NCI-H774 (cell line): ENCODE measurements at regions not wholly inside any gene's neighbourhood (a gene's known extent, or its start where the extent isn't known, plus 50 kb on each side); places are given as distances from the start of the nearest gene placed in this dataset.
"Not testable (repeated sequence)": the region's sequence is repeated elsewhere in the genome, so short reads cannot be mapped to it uniquely, and the experiment has no call there.

Experiments
- DNase-seq: peaks from one replicate; lab custom pipeline; 2025; lab: John Stamatoyannopoulos, UW

- DNase-seq, result no peak
Measured at GRCh38 chr10:43854007-43854406, 205.3 kb upstream of the ZNF32 start.

GRCh38 chr10:43853369-43853768 lies 204.7 kb upstream of the ZNF32 start:
- DNase-seq, result no peak

- DNase-seq, result no peak
Measured at GRCh38 chr10:43852644-43853214, 204.0 kb upstream of the ZNF32 start.

GRCh38 chr10:43852149-43852548 lies 203.5 kb upstream of the ZNF32 start:
- no peak for DNase-seq

GRCh38 chr10:43851030-43851429 lies 202.3 kb upstream of the ZNF32 start:
- DNase-seq, result no peak

- no peak for DNase-seq
Measured at GRCh38 chr10:43849551-43849950, 200.9 kb upstream of the ZNF32 start.

GRCh38 chr10:43846968-43847367 lies 198.3 kb upstream of the ZNF32 start:
- DNase-seq, result no peak

- DNase-seq, result no peak
Measured at GRCh38 chr10:43846187-43846680, 197.6 kb upstream of the ZNF32 start.

- no peak for DNase-seq
Measured at GRCh38 chr10:43845121-43845520, 196.4 kb upstream of the ZNF32 start.

- DNase-seq, result no peak
Measured at GRCh38 chr10:43844221-43844620, 195.5 kb upstream of the ZNF32 start.

- no peak for DNase-seq
Measured at GRCh38 chr10:43843321-43844101, 194.8 kb upstream of the ZNF32 start.

- no peak for DNase-seq
Measured at GRCh38 chr10:43842496-43842895, 193.8 kb upstream of the ZNF32 start.

- no peak for DNase-seq
Measured at GRCh38 chr10:43842072-43842471, 193.4 kb upstream of the ZNF32 start.

- no peak for DNase-seq
Measured at GRCh38 chr10:43839973-43840372, 191.3 kb upstream of the ZNF32 start.

GRCh38 chr10:43834751-43835150 lies 186.1 kb upstream of the ZNF32 start:
- DNase-seq, result not testable (repeated sequence)

GRCh38 chr10:43827853-43828252 lies 179.2 kb upstream of the ZNF32 start:
- DNase-seq, result no peak

GRCh38 chr10:43825984-43826383 lies 177.3 kb upstream of the ZNF32 start:
- no peak for DNase-seq

- no peak for DNase-seq
Measured at GRCh38 chr10:43825421-43825820, 176.7 kb upstream of the ZNF32 start.

GRCh38 chr10:43824934-43825333 lies 176.3 kb upstream of the ZNF32 start:
- no peak for DNase-seq

GRCh38 chr10:43822631-43823580 lies 174.2 kb upstream of the ZNF32 start:
- DNase-seq, result no peak

- no peak for DNase-seq
Measured at GRCh38 chr10:43821103-43821502, 172.4 kb upstream of the ZNF32 start.

- DNase-seq, result no peak
Measured at GRCh38 chr10:43820663-43821062, 172.0 kb upstream of the ZNF32 start.
